Right hindlimb (tissue), 1 donor: ENCODE measurements at regions not wholly inside any gene's neighbourhood (a gene's known extent, or its start where the extent isn't known, plus 50 kb on each side); places are given as distances from the start of the nearest gene placed in this dataset.

Experiments
- DNase-seq: peaks from one replicate; pipeline ENCODE4 v3.0.0-alpha.2; 2018

DNA sequence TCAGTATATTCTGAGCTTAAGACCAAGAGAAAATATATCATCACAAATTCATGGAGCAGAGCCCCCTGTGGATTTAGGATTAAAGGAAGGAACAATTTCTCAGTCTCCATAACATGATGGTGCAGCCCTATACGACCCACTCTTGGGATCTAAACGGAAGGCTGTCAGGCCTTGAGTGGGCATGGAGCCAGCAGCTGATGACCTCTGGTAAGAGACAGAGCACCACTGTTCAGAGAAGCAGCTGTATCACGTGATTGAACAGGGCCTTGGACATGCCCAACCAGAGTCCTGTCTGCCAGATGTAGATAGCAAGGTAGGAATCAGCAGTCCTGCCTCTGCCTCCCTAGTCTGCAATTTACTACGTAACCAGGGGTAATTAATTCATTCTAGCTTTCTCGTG lies 259.4 kb upstream of the POU3F2 start:
- peak; percentile 16 for DNase-seq

DNA sequence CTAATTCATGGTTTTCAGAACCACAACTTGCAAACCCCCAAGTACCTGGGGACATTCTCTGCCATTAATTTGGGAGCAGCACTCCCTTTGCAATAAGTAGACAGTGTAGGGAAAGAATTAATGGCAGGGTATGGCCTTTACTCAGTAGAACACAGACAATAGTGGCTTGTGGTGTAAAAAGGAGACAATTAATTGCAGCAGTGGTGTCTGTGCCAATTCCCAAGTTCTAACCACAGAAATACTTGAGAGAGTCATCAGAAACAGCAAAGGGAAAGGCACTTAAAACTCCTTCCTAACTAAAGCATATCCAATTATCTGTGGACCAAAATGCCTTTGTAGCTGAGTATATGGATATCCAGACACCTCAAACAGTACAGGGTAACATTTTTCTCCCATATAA lies 257.6 kb upstream of the POU3F2 start:
- DNase-seq = no peak

DNA sequence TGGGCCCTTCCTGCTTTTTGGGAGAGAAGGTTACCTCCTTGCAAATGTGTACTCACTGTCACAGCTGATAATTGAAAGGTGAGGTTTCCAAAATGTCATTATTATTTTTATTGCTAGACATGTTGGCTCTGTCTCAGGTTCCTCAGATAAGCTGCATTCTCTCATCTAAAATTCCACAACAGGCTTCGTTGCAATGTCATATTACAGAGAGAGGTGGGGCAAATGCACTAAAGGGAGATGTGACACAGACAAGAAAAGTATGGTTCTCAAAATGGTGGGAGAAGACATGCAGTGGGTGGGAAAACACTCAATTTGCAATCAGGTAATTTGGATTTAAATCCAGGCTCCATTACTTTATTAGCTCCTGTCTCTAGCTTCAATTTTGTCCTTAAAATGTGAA lies 256.4 kb upstream of the POU3F2 start:
- no peak for DNase-seq

DNA sequence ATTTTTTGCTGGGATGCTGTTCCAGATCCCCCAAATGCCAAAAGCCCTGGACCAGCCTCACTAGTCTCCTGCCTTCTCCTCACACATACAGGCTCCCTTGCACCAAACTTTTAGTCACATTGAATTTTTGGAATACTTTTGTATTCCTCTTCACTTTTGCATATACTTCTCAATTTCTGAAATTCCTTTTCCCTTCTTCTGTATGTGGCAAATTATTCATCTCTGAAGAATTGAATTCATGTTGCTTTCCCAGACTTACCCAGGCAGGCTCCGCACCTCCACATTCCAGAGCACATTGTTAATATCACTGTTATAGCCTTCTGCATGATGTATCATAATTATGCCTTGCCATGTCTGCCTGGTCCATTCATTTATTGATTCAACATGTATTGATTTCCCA lies 255.3 kb upstream of the POU3F2 start:
- DNase-seq = no peak

- no peak for DNase-seq
These were observed 254.4 kb upstream of the POU3F2 start for GRCh38 chr6:98579941-98580340.

DNA sequence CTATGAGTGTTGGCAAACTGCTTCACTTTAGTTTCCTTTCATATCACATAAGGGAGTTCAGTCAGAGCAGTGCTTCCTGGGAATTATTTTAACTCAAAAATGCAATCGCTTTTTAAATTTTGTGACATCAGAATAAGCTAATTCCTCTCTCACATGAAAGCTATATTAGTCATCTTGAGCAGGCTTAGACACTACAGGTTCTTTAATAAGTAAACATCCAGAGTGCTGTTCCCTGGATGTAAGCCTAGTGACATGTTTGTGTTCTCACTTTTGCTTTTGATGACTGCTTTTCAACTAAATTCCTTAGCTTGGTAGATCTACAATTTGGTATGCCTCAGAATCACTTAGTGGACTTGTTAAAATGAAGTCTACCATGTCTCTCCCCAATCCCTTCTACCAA lies 252.7 kb upstream of the POU3F2 start:
- DNase-seq = no peak

DNA sequence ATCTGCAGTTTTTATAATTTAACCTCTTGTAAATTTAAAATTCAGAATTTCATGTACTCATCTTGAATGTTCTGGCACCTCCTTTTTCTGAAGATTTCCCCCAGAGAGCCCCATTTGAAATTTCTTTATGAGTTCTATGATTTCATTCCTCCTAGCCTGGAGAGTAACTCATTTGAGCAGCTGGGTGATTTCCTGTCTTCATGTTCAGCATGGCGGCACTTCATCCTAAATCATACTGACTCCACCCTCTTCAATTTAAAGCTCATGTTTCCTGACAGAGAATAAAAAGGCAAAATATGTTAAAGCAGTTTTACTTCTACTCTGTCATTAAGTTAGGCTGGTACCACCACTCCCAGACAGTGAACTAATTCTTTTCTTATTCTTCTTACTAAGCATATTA lies 250.9 kb upstream of the POU3F2 start:
- no peak for DNase-seq

DNA sequence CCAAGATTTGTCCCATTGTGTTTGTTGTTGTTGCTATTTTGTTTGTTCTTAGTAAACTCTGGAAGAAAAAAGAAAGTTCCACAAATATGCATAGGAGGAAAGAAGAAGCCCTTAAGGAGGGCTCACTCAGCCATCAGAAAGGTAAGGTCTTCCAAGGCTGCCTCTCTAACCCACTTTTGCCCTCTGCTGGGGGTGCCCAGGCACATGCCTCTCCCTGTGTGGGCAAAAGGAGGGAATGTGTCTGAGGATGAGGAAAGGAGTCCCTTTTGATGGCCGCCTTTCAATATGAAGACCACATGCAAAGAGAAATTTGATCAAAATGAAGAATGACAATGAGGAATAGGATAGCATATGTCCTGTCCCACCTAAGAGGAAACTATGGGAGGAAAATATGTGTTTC lies 248.2 kb upstream of the POU3F2 start:
- DNase-seq = no peak

DNA sequence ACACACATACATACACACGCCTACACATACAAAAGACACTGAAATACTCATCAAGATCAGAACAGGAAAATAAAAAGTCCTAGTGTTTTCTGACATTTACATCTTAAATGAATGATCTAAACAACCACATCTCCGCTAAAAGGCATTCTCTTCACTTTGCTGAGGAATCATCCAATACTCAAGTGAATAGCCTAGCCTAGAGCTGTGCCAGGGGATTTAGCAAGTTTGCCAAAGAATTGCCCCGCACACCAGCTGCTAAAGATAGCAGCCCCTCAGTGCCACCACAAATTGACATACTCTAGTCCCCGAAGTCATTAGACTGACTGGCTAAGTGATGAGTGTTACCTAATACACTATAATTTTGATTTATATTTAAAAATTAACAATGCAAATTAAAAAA lies 246.8 kb upstream of the POU3F2 start:
- no peak for DNase-seq

DNA sequence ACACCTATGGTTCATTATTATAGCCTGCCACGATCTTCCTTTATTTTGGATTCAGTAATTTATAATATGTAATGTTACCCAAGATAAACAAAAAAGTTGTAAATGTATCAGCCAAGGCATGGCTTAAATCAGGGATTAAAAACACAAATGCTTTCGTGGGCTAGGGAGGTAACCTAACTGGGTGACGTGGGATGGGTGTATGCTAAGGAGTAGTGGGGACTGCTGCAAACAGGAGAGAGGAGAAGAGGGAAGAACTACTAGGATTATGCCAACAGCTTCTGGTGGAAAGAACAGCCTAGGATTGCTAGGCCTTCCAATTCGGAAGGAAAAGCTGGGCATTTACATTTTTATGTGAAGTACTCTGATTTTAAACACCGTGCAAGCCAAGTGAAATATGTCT lies 244.8 kb upstream of the POU3F2 start:
- DNase-seq = no peak

DNA sequence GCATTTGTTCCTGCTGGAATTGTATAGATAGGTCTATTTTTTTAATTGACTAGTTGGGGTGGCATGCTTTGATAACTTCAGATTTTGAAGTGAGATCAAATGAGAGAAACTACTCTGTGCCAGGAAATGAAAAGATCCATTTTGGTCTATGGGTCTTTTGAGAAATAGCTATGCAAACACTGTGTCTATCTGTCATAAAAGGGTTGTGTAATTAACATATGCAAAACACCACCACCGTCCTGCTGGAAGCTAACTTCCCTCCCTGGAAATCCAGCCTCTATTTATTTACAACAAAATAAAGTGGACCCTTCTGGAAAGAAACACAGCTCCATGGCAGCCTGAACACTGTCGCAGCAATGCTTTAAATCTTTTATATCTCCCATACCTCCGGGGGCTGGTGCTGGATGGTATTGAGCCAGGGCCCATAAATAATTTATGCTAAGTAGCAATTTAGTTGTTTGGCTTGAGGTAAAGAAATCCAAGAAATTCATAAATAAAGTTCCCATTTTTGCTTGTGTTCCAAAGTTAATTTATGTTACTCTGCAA lies 244.2 kb upstream of the POU3F2 start:
- no peak for DNase-seq

- DNase-seq = no peak
These were observed 243.4 kb upstream of the POU3F2 start for GRCh38 chr6:98590997-98591396.

DNA sequence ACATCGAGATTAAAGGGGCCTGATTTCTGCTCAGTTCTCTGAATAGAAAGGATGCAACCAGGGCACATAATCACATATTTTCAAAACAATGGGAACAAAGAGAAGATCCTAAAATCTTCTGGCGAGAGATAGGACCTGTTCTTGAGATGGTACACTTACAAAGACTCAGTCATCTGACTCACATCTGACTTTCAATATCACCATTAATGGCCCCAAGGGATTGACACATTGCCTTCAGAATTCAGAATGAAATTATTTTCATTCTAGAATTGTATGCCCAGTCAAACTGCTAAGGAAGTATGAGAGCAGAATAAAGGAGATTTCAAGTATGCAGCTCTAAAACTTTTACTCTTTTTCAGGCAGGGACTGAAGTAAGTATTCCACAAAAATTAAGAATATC lies 240.7 kb upstream of the POU3F2 start:
- DNase-seq = no peak

DNA sequence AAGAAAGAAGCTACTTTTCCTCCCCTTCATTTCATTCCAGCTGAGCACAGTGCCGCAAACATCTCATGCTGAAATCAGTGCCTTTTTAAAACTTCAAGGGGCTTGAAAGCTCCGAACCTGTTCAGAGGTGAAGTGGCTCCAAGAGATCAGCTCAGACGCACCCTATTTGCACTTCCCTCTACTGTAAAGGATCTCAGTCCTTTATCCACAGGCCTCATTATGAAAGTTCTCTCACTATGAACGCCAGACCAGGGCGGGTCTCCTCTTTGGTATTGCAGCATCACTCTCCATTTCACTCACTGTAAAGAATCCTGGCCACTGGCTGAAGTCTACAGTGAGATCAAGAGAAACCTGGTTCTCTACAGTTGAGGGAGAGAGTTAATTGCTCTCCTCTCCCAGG lies 232.7 kb upstream of the POU3F2 start:
- DNase-seq = no peak

DNA sequence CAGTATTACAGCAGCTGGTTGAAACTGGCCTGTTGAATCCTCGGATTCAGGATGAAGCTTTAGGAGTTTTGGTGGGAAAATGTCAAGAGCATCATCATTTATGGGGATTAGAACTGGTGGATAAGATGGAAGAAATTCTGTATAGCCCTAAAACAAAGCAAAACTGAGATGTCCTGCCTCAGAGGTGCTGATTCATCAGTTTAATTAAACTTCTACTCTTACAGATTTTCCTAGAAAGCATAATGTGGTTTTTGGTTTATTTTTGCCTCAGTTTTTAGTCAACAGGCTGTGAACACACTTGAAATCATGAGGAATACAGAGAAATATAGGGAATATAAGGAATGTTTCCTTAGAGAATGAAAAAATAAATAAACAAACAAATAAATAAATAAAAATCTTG lies 228.7 kb upstream of the POU3F2 start:
- DNase-seq = no peak

DNA sequence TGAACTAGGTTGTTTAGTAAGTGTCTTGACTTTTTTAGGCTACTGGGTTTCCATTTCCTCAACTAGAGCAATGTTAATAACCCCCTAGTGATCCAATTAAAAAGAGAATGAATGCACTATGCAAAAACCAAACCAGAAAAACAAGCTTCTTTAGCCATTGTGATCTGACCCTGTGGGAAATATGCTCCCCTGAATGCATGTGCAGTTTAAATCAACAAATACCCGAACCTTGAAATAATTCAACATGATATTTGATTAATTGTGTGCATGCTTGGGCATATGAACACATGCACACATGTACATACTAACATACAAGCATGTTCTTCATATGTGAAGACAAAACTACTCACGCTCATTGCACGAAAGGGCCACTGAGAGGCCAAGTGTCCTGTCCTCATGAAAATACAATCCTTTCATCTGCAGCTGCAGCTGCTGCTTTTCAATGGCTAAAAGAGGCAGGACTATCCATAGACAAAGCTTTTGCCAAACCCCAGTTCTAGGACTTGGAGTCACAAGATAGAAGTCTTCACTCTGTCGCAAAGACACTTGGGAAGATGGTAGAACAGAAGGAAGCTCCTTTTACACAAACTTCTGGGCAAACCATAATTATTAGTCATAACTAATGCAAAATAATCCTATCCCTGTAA lies 207.1 kb upstream of the POU3F2 start:
- DNase-seq = no peak

- no peak for DNase-seq
These were observed 200.5 kb upstream of the POU3F2 start for GRCh38 chr6:98633886-98634285.

GRCh38 chr6:98634569-98634968 lies 199.8 kb upstream of the POU3F2 start:
- DNase-seq = no peak

GRCh38 chr6:98635191-98635590 lies 199.2 kb upstream of the POU3F2 start:
- DNase-seq = no peak

DNA sequence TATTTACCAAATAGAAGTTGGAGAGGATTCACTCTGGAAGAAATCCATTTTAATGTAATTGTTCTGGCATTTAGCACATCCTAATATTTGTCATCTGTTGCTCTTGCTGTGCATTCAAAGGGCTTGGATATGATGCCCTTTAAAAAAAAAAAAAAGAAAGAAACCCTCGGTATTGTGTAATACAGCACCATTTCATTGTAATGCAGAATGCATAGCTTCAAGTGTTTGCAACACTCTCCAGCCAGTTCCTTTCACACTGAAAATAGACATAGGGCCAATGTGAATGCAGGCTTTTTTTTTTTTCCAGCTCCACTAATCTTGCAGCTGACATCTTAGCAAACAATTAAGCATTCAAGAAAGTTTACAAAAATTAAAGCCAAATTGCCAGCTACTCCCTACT lies 197.4 kb upstream of the POU3F2 start:
- no peak for DNase-seq

DNA sequence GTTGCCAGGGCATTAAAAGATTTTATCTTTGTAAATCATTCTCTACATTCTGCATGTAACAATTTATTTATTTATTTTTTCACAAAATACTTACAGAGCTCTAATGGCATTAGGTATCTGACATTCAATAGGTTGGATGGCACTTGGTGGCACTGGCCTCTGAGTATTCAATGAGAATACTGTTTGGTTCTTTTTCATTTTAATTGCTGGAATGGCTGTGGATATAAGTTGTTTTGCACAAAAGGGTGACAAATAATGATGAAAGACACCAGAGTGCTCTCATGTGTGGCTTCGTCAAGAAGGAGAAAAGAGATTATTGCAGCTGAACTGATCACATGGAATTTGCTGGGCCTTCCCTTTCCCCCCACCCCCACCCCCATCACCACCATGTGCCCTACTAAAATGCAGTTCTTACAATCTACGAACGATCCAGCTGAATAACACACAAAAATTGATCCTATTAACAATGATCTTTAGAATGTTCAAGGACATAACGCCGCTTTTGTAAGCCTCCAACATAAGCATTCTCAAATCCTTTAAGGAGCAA lies 195.2 kb upstream of the POU3F2 start:
- DNase-seq = no peak

DNA sequence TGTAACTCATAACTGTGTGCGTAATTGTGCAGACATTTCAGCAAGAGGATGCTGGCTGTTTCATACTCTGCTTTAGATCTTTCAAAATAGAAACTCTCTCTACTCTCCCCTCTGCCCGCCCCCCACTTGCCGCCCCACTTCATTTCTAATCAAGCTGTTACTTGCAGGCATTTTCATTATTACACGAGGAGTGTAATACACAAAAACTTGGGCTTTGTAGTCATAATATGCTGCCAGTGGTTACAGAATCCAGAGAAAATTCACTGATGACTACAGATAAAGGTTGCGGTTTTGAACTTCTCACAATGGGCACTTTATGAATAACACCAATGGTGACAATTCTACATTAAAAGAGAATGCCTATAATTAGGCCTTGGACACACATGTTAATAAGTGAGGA lies 194.0 kb upstream of the POU3F2 start:
- no peak for DNase-seq

DNA sequence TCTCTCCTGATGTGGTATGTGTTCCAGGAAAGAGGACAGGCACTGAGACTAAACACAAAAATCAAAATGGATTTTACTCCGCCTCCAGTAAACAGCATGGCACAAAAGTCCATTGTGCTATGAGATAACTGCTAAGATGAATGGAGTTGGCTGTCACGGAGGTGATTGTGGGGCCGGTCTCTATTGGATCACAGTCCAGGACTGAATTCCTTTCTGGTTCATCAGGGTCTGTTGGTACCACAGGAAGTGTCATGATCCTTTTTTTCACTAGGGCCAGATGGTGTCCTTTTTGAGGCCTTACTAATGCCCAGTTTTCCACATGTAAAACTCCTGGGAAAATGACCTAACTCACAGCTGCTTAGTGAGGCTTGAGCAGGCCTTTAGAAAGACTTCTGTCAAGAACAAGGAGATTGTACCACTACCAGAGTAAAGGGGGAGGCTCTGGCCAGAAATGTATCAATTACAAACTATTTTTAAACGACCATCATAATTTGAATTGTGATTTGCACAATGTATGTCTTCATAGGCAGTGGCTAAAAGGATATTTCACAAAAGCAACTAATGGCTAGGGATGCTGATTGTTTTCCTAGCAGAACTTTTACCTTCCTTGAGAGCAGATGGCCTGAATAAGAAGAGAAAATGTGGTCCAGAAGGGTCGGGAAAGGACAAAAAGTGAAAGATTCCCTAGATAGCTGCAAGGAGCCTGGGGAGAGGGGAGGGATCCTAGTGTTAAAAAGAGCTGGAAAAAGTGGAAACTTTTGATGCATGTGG lies 192.2 kb upstream of the POU3F2 start:
- DNase-seq = no peak

- DNase-seq = no peak
These were observed 190.3 kb upstream of the POU3F2 start for GRCh38 chr6:98644063-98644462.
